Endothelial cell of umbilical vein (primary cell): ENCODE measurements at regions not wholly inside any gene's neighbourhood (a gene's known extent, or its start where the extent isn't known, plus 50 kb on each side); places are given as distances from the start of the nearest gene placed in this dataset.

ENCODE experiments used
- BruUV-seq: library from RNA; stranded (reverse); fragments of 400-500 nt; replicated peaks from 2 replicates; lab custom pipeline; 2021; lab: Mats Ljungman, UMichigan
- CTCF ChIA-PET: fragments of 300-600, 350-600 bp; sonication (Branson Sonifier 250); formaldehyde crosslinking; loops from one replicate; lab custom pipeline; 2021; ENCODE audit warnings: antibody characterized with exemption, inconsistent platforms; lab: Charles Lee
- POLR2A ChIA-PET: fragments of 300-600, 350-600 bp; sonication (Branson Sonifier 250); formaldehyde crosslinking; loops from one replicate; lab custom pipeline; 2021; ENCODE audit warnings: antibody characterized with exemption, inconsistent platforms; lab: Charles Lee
- DNase-seq: peaks from one replicate; pipeline ENCODE4 v3.0.0-alpha.2; 2011; ENCODE audit warnings: low read depth, low spot score
- FAIRE-seq: peaks from 2 replicates; lab custom pipeline; 2011; peaks lifted over from hg19 to GRCh38; lab: Jason Lieb, UNC
- H2AFZ ChIP-seq: 2 replicates; pipeline ENCODE4 v1.6.0; 2012; ENCODE audit warnings: low read depth, low read length, control low read depth, inconsistent platforms
- H3K27ac ChIP-seq: 2 replicates; pipeline ENCODE4 v1.5.1; 2011; ENCODE audit warnings: low read depth, mild to moderate bottlenecking, control low read depth, low read length, moderate library complexity; ENCODE audit not compliant: insufficient read depth
- H3K27me3 ChIP-seq, 2 experiments: 2 replicates each; pipeline versions ENCODE4 v1.6.0 to v1.6.1; 2011; ENCODE audit warnings: low read length in 2 of 2, mixed read lengths in 1 of 2; ENCODE audit not compliant: control insufficient read depth in 2 of 2, insufficient read depth in 2 of 2
- H3K36me3 ChIP-seq, 2 experiments: 2 replicates in 1 of 2; 3 replicates in 1 of 2; pipeline ENCODE4 v1.5.1; 2011; ENCODE audit warnings: low read length in 2 of 2, mild to moderate bottlenecking in 1 of 2, moderate library complexity in 1 of 2; ENCODE audit not compliant: control insufficient read depth in 2 of 2, insufficient read depth in 2 of 2; ENCODE audit errors: extremely low read depth in 1 of 2
- H3K4me1 ChIP-seq: 3 replicates; pipeline ENCODE4 v1.5.1; 2011; ENCODE audit warnings: mild to moderate bottlenecking, low read length; ENCODE audit not compliant: control insufficient read depth, insufficient read depth; ENCODE audit errors: extremely low read depth
- H3K4me2 ChIP-seq: 2 replicates; pipeline ENCODE4 v1.6.1; 2011; ENCODE audit warnings: low read length, control low read depth, mixed read lengths; ENCODE audit not compliant: insufficient read depth
- H3K4me3 ChIP-seq, 3 experiments: fragments of 200-600 bp in 1 of 3; sonication (generic), shearing (Covaris generic) in 1 of 3; replicated peaks in 1 of 3; 2 replicates each; pipeline ENCODE4 v1.5.1; 2011 to 2016; ENCODE audit warnings: control low read depth in 3 of 3, low read length in 3 of 3, mild to moderate bottlenecking in 2 of 3, inconsistent platforms in 1 of 3, low read depth in 1 of 3, moderate library complexity in 1 of 3; ENCODE audit not compliant: insufficient read depth in 1 of 3
- H3K79me2 ChIP-seq: 2 replicates; pipeline ENCODE4 v1.6.0; 2012; ENCODE audit warnings: low read length, inconsistent platforms; ENCODE audit not compliant: control insufficient read depth, insufficient read depth
- H3K9ac ChIP-seq: replicated peaks from 2 replicates; pipeline ENCODE3; 2011; ENCODE audit warnings: low read length, control low read depth; ENCODE audit not compliant: insufficient read depth; ENCODE audit errors: extremely low read depth
- H3K9me1 ChIP-seq: replicated peaks from 3 replicates; pipeline ENCODE4 v1.6.0; 2011; ENCODE audit warnings: mild to moderate bottlenecking, low read length; ENCODE audit not compliant: control insufficient read depth, insufficient read depth; ENCODE audit errors: extremely low read depth
- H3K9me3 ChIP-seq: replicated peaks from 2 replicates; pipeline ENCODE4 v1.5.1; 2012; ENCODE audit warnings: low read length, inconsistent platforms; ENCODE audit not compliant: control insufficient read depth, insufficient read depth
- H4K20me1 ChIP-seq: replicated peaks from 2 replicates; pipeline ENCODE3; 2011; ENCODE audit warnings: mild to moderate bottlenecking, low read length; ENCODE audit not compliant: control insufficient read depth, insufficient read depth; ENCODE audit errors: extremely low read depth
- EZH2 ChIP-seq: IDR thresholded peaks from 2 replicates; pipeline ENCODE4 v1.6.1; 2012; ENCODE audit warnings: borderline replicate concordance, low read depth, mild to moderate bottlenecking, moderate library complexity, low read length, inconsistent platforms; ENCODE audit not compliant: severe bottlenecking
- FOS ChIP-seq: IDR thresholded peaks from 2 replicates; pipeline ENCODE4 v1.6.1; 2011; ENCODE audit warnings: mild to moderate bottlenecking, low read length, moderate library complexity, borderline replicate concordance; ENCODE audit not compliant: insufficient read depth
- GATA2 ChIP-seq: IDR thresholded peaks from 2 replicates; pipeline ENCODE4 v1.7.0; 2011; ENCODE audit warnings: low read depth, mild to moderate bottlenecking, moderate library complexity, mixed read lengths, low read length; ENCODE audit not compliant: insufficient read length, insufficient read depth
- JUN ChIP-seq: IDR thresholded peaks from 2 replicates; pipeline ENCODE4 v1.6.1; 2011; ENCODE audit warnings: borderline replicate concordance, low read depth; ENCODE audit not compliant: insufficient read length, insufficient read depth
- MAX ChIP-seq: IDR thresholded peaks from 2 replicates; pipeline ENCODE4 v1.6.1; 2011; ENCODE audit not compliant: insufficient read depth, insufficient read length
- MYC ChIP-seq: IDR thresholded peaks from one replicate; pipeline ENCODE4 v1.6.1; 2011; ENCODE audit warnings: mild to moderate bottlenecking, low read depth, low read length
- POLR2AphosphoS5 ChIP-seq: IDR thresholded peaks from 2 replicates; pipeline ENCODE4 v1.6.1; 2012; ENCODE audit warnings: low read depth, mild to moderate bottlenecking, control low read depth, low read length, moderate library complexity; ENCODE audit not compliant: insufficient read depth
- dilution Hi-C: fragments of 300-500 bp; cut with MboI; formaldehyde crosslinking; loops from one replicate; pipeline ENCODE4 v1.15.0; 2019; ENCODE audit warnings: low sequenced_read_pairs; ENCODE audit not compliant: extremely low pct_ligation_motif_present
- intact Hi-C: fragments of 100-400 bp; cut with micrococcal nuclease; formaldehyde crosslinking; loops from one replicate; pipeline ENCODE4 v1.10.0; 2022
- TF ChIP-seq, protein P1 (sequence below), 2 donors: IDR thresholded peaks; 1 replicate in 1 of 2; 2 replicates in 1 of 2; pipeline ENCODE4 v1.5.1; 2011; ENCODE audit warnings: low read length in 2 of 2, mild to moderate bottlenecking in 2 of 2, moderate library complexity in 2 of 2, control low read depth in 1 of 2, inconsistent platforms in 1 of 2, low read depth in 1 of 2; ENCODE audit not compliant: insufficient read depth in 1 of 2; ENCODE audit errors: extremely low read depth in 1 of 2

DNA sequence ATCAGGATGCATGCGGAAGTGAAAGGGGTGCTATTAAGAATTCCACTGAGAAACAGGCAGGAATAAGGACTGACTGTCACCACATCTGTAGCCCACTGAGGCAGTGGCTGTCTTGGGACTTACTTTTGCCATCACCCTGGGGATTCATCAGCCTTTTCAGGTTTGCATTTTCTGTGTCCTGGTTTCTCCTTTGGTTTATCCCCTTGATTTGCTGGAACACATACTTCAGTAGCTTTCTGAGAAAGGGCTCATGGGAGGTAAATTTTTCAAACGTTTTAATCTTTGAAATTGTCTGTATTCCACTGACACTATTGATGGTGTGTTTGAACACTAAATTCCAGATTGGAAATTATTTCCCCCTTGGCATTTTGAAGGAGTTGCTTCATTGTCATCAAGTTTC, 80.2 kb upstream of the ACTRT2 start:
- Histone ChIP-seq H2AFZ (no peak overlapping the region), H3K9me1 (no peaks in the 10 kb centered on the region), H3K9me3 (peaks cover 12% of the 10 kb centered on the region), H3K4me1 (no peaks in the 10 kb centered on the region), H3K27me3 (no peaks in the 10 kb centered on the region), H4K20me1 (no peaks in the 10 kb centered on the region), H3K27ac (no peak overlapping the region), H3K4me3 (no peak overlapping the region), H3K36me3 (no peaks in the 10 kb centered on the region), H3K4me2 (no peak overlapping the region), H3K9ac (no peak overlapping the region), H3K79me2 (no peaks in the 10 kb centered on the region)
- ChIA-PET POLR2A (no interaction called here), CTCF (no interaction called here)
- no TSS peak for BruUV-seq
- intact Hi-C loops: no loop called here
- dilution Hi-C loops: no loop called here
- DNase-seq: no peak
- FAIRE-seq: no peak
- TF ChIP-seq GATA2 (no peak), MAX (no peak), JUN (no peak)

GRCh38 chr1:2941907-2942306, 79.4 kb upstream of the ACTRT2 start:
- Histone ChIP-seq H3K9me1 (no peaks in the 10 kb centered on the region), H3K27me3 (no peaks in the 10 kb centered on the region), H3K27ac (no peak overlapping the region), H3K4me3 (no peak overlapping the region), H4K20me1 (no peaks in the 10 kb centered on the region), H3K79me2 (no peaks in the 10 kb centered on the region), H2AFZ (no peak overlapping the region), H3K9ac (no peak overlapping the region), H3K36me3 (no peaks in the 10 kb centered on the region), H3K9me3 (peaks cover 12% of the 10 kb centered on the region), H3K4me2 (no peak overlapping the region), H3K4me1 (no peaks in the 10 kb centered on the region)
- FAIRE-seq: no peak
- intact Hi-C loops: no loop called here
- DNase-seq: no peak
- dilution Hi-C loops: no loop called here
- POLR2A ChIA-PET: no interaction called here
- TF ChIP-seq EZH2: no peak
- no peak for TF ChIP-seq MAX
- no peak for TF ChIP-seq MYC
- no peak for TF ChIP-seq FOS
- TF ChIP-seq, protein P1, sequence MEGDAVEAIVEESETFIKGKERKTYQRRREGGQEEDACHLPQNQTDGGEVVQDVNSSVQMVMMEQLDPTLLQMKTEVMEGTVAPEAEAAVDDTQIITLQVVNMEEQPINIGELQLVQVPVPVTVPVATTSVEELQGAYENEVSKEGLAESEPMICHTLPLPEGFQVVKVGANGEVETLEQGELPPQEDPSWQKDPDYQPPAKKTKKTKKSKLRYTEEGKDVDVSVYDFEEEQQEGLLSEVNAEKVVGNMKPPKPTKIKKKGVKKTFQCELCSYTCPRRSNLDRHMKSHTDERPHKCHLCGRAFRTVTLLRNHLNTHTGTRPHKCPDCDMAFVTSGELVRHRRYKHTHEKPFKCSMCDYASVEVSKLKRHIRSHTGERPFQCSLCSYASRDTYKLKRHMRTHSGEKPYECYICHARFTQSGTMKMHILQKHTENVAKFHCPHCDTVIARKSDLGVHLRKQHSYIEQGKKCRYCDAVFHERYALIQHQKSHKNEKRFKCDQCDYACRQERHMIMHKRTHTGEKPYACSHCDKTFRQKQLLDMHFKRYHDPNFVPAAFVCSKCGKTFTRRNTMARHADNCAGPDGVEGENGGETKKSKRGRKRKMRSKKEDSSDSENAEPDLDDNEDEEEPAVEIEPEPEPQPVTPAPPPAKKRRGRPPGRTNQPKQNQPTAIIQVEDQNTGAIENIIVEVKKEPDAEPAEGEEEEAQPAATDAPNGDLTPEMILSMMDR (IDR thresholded peaks at IDR 0.05; ENCODE audit: extremely low read depth in 1 of 2, insufficient read depth in 1 of 2, low read depth in 1 of 2, low read length in 2 of 2): no peak
- no peak for TF ChIP-seq JUN
- TF ChIP-seq GATA2: no peak
- TF ChIP-seq POLR2AphosphoS5: no peak
- no TSS peak for BruUV-seq
- CTCF ChIA-PET: no interaction called here
